Parathyroid adenoma (tissue), 2 donors: ENCODE measurements at regions not wholly inside any gene's neighbourhood (a gene's known extent, or its start where the extent isn't known, plus 50 kb on each side); places are given as distances from the start of the nearest gene placed in this dataset.

Source experiments
- H2AFZ ChIP-seq: fragments of 300-600 bp; sonication (generic); one replicate; pipeline ENCODE4 v1.7.0; 2017; ENCODE audit warnings: antibody characterized with exemption, mild to moderate bottlenecking
- H3K27ac ChIP-seq: fragments of 300-600 bp; sonication (generic); one replicate; pipeline ENCODE4 v1.7.0; 2017
- H3K27me3 ChIP-seq: fragments of 300-600 bp; sonication (generic); one replicate; pipeline ENCODE4 v1.7.0; 2017; ENCODE audit warnings: low read length; ENCODE audit not compliant: control insufficient read depth, insufficient read depth
- H3K36me3 ChIP-seq: fragments of 300-600 bp; sonication (generic); one replicate; pipeline ENCODE4 v1.7.0; 2017; ENCODE audit warnings: low read length; ENCODE audit not compliant: control insufficient read depth, insufficient read depth
- H3K4me1 ChIP-seq: fragments of 300-600 bp; sonication (generic); one replicate; pipeline ENCODE4 v1.7.0; 2017; ENCODE audit warnings: control low read depth
- H3K4me2 ChIP-seq: fragments of 300-600 bp; sonication (generic); one replicate; pipeline ENCODE4 v1.7.0; 2017; ENCODE audit warnings: low read length
- H3K4me3 ChIP-seq: fragments of 300-600 bp; sonication (generic); one replicate; pipeline ENCODE4 v1.7.0; 2017; ENCODE audit warnings: low read depth, low read length
- H3K79me2 ChIP-seq: fragments of 300-600 bp; sonication (generic); one replicate; pipeline ENCODE4 v1.7.0; 2017; ENCODE audit warnings: control low read depth
- H3K9ac ChIP-seq: fragments of 300-600 bp; sonication (generic); one replicate; pipeline ENCODE4 v1.7.0; 2017; ENCODE audit warnings: mild to moderate bottlenecking
- H3K9me3 ChIP-seq: fragments of 300-600 bp; sonication (generic); one replicate; pipeline ENCODE4 v1.7.0; 2017; ENCODE audit warnings: low read length; ENCODE audit not compliant: control insufficient read depth
- TF ChIP-seq, protein P1 (sequence below): fragments of 300-600 bp; sonication (generic); IDR thresholded peaks from one replicate; pipeline ENCODE4 v1.7.0; 2017; ENCODE audit warnings: antibody characterized with exemption, mild to moderate bottlenecking
- donor health status: primary hyperparathyroidism.

DNA sequence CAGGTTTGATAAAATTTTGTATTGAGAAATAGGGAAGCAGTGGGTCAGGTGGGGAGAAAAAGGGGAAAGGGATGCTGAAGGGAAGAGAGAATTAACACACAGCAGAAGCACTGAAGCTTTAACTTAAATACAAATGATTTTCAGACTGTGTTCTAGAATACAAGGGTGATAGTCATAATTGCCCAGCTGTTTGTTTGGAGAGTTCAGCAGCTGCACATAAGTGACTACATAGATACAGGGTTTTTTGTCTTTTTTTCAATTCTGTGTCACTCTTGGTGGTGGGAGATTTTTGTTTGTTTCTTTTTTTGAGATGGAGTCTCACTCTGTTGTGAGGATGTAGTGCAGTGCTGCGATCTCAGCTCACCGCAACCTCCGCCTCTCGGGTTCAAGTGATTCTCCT, 590.4 kb upstream of the SEMA6A start:
- Histone ChIP-seq H3K4me2 (no peak overlapping the region), H3K79me2 (no peaks in the 10 kb centered on the region), H3K4me3 (no peak overlapping the region), H3K9ac (no peak overlapping the region), H3K9me3 (no peaks in the 10 kb centered on the region), H3K4me1 (no peaks in the 10 kb centered on the region), H3K27ac (no peak overlapping the region), H3K36me3 (no peaks in the 10 kb centered on the region), H2AFZ (no peak overlapping the region), H3K27me3 (no peaks in the 10 kb centered on the region)
- TF ChIP-seq, protein P1, sequence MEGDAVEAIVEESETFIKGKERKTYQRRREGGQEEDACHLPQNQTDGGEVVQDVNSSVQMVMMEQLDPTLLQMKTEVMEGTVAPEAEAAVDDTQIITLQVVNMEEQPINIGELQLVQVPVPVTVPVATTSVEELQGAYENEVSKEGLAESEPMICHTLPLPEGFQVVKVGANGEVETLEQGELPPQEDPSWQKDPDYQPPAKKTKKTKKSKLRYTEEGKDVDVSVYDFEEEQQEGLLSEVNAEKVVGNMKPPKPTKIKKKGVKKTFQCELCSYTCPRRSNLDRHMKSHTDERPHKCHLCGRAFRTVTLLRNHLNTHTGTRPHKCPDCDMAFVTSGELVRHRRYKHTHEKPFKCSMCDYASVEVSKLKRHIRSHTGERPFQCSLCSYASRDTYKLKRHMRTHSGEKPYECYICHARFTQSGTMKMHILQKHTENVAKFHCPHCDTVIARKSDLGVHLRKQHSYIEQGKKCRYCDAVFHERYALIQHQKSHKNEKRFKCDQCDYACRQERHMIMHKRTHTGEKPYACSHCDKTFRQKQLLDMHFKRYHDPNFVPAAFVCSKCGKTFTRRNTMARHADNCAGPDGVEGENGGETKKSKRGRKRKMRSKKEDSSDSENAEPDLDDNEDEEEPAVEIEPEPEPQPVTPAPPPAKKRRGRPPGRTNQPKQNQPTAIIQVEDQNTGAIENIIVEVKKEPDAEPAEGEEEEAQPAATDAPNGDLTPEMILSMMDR = no peak

DNA sequence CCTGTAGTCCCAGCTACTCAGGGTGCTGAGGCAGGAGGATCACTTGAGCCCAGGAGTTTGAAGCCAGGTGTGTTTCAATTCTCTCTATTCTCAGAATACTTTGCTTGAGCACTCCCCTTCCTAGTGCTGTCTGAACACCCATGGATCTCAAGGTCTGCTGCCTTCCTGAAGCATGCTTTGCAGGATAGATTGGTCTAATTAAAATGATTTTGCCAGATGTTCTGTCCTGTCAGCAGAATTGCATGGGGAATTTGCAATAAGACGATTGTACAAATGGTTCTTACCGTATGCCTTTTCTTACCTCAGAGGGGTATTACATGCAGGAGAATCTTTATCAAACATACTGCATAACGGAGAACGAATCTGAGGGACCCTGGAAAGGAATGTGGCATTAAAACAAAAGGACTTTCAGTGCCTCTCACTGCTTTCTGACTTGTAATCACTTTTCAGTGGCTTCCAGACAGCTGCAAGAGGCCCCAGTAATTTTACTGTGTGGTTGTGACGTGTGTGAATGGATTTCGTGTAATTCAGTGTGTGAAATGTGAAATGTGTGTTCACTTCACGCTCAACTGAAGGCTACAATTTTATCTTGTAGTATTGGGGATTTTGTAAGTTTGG, 587.2 kb upstream of the SEMA6A start:
- TF ChIP-seq, protein P1 = no peak
- H3K36me3 ChIP-seq = no peaks in the 10 kb centered on the region
- H3K27ac ChIP-seq = no peak overlapping the region
- H3K4me2 ChIP-seq = no peak overlapping the region
- H3K4me1 ChIP-seq = no peaks in the 10 kb centered on the region
- H3K9me3 ChIP-seq = no peaks in the 10 kb centered on the region
- no peak overlapping the region for H3K9ac ChIP-seq
- no peak overlapping the region for H3K4me3 ChIP-seq
- no peaks in the 10 kb centered on the region for H3K27me3 ChIP-seq
- no peak overlapping the region for H2AFZ ChIP-seq
- H3K79me2 ChIP-seq = no peaks in the 10 kb centered on the region

DNA sequence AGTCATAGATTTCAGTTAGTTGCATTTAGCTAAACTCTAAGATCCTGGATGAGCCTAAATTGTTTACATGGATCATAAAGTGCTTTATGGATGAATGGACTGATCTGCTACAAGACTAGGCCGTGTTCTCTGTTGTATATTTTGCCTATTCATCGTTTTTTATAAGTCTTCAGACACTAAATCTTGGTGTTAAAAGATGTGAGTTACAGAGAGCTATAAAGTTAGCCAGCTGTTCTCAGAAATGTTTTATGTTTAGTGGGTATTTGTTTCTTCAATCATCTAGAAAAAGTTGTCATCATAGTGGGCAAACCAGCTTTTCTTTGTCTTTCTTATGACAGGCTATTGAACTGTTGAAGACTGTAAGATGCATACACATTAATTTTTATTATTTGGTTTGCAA, 585.8 kb upstream of the SEMA6A start:
- H3K4me1 ChIP-seq = no peaks in the 10 kb centered on the region
- H3K79me2 ChIP-seq = no peaks in the 10 kb centered on the region
- H2AFZ ChIP-seq = no peak overlapping the region
- no peaks in the 10 kb centered on the region for H3K9me3 ChIP-seq
- no peak overlapping the region for H3K4me3 ChIP-seq
- H3K36me3 ChIP-seq = no peaks in the 10 kb centered on the region
- no peak overlapping the region for H3K27ac ChIP-seq
- no peaks in the 10 kb centered on the region for H3K27me3 ChIP-seq
- H3K9ac ChIP-seq = no peak overlapping the region
- TF ChIP-seq, protein P1 = no peak
- no peak overlapping the region for H3K4me2 ChIP-seq

DNA sequence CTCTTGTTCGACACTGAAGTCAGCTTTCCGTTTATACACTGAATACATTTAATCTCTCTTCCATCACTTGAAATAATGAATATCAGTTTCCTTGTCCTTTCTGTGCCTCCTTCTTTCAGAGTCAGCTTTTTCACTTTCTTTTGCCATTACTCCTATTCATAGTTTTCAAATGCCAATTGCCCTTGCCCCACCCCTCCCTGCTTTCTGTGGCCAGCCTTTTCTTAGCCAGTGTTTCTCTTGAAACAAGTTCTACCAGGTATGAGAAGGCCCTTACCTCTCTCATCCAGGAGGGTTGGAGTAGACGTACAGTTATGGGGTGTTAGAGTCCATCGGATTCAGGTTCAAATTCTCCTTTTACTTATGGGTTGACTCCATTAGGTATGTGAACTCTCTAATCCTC, 574.7 kb upstream of the SEMA6A start:
- H3K9me3 ChIP-seq = no peaks in the 10 kb centered on the region
- no peak overlapping the region for H3K27ac ChIP-seq
- TF ChIP-seq, protein P1 = no peak
- no peak overlapping the region for H2AFZ ChIP-seq
- H3K4me1 ChIP-seq = no peaks in the 10 kb centered on the region
- H3K4me3 ChIP-seq = no peak overlapping the region
- H3K27me3 ChIP-seq = no peaks in the 10 kb centered on the region
- no peaks in the 10 kb centered on the region for H3K36me3 ChIP-seq
- H3K9ac ChIP-seq = no peak overlapping the region
- H3K4me2 ChIP-seq = no peak overlapping the region
- H3K79me2 ChIP-seq = no peaks in the 10 kb centered on the region

DNA sequence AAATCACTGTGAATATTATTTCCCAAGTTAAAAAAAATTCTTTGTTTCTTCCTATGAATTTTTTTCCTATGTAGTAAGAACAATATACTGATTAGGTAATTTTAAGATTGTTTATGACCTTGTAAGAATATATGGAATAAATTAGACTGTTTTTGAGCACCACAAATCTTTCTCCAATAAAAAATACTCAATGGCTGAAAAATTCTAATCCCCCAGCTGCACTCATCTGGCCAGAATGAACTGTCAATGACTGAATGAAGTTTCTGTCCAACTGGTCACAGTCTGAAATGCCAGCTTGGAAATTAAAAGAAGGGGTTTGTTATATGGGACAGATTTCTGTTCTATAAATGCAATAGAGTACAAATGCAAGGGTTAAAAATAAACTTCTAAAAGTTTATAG, 569.5 kb upstream of the SEMA6A start:
- Histone ChIP-seq H3K36me3 (no peaks in the 10 kb centered on the region), H3K9ac (no peak overlapping the region)
- TF ChIP-seq, protein P1 = no peak

More for the DNA sequence above, 569.5 kb upstream of the SEMA6A start:
- no peak overlapping the region for H3K27ac ChIP-seq
- H3K27me3 ChIP-seq = no peaks in the 10 kb centered on the region
- H2AFZ ChIP-seq = no peak overlapping the region
- H3K4me1 ChIP-seq = no peaks in the 10 kb centered on the region
- H3K4me2 ChIP-seq = no peak overlapping the region
- H3K79me2 ChIP-seq = no peaks in the 10 kb centered on the region
- H3K4me3 ChIP-seq = no peak overlapping the region
- H3K9me3 ChIP-seq = no peaks in the 10 kb centered on the region
